Left hindlimb (tissue), 1 donor: ENCODE measurements at regions not wholly inside any gene's neighbourhood (a gene's known extent, or its start where the extent isn't known, plus 50 kb on each side); places are given as distances from the start of the nearest gene placed in this dataset.

Experiments
- DNase-seq: peaks from one replicate; pipeline ENCODE4 v3.0.0-alpha.2; 2018

- DNase-seq, result no peak
These were observed 1031.2 kb downstream of the BRD1 start for GRCh38 chr22:48796310-48797015.

GRCh38 chr22:48795664-48796063 lies 1032.0 kb downstream of the BRD1 start:
- peak; percentile 48 for DNase-seq

GRCh38 chr22:48794906-48795305 lies 1032.8 kb downstream of the BRD1 start:
- no peak for DNase-seq

- DNase-seq, result no peak
These were observed 1033.7 kb downstream of the BRD1 start for GRCh38 chr22:48793949-48794348.

GRCh38 chr22:48786679-48786996 lies 1041.0 kb downstream of the BRD1 start:
- no peak for DNase-seq

GRCh38 chr22:48785792-48786678 lies 1041.6 kb downstream of the BRD1 start:
- DNase-seq, result no peak

- no peak for DNase-seq
These were observed 1042.8 kb downstream of the BRD1 start for GRCh38 chr22:48784701-48785503.

GRCh38 chr22:48783821-48784266 lies 1043.8 kb downstream of the BRD1 start:
- DNase-seq, result no peak

- no peak for DNase-seq
These were observed 1044.7 kb downstream of the BRD1 start for GRCh38 chr22:48782811-48783511.

- no peak for DNase-seq
These were observed 1045.3 kb downstream of the BRD1 start for GRCh38 chr22:48782326-48782725.

- DNase-seq, result no peak
These were observed 1045.8 kb downstream of the BRD1 start for GRCh38 chr22:48781868-48782267.

- DNase-seq, result no peak
These were observed 1046.3 kb downstream of the BRD1 start for GRCh38 chr22:48781391-48781790.

GRCh38 chr22:48780597-48781277 lies 1046.9 kb downstream of the BRD1 start:
- DNase-seq, result no peak

- DNase-seq, result no peak
These were observed 1047.7 kb downstream of the BRD1 start for GRCh38 chr22:48779661-48780596.

- no peak for DNase-seq
These were observed 1048.4 kb downstream of the BRD1 start for GRCh38 chr22:48779211-48779643.

GRCh38 chr22:48778308-48779195 lies 1049.1 kb downstream of the BRD1 start:
- DNase-seq, result no peak

GRCh38 chr22:48772286-48772907 lies 1055.3 kb downstream of the BRD1 start:
- DNase-seq, result no peak

- DNase-seq, result no peak
These were observed 1062.1 kb downstream of the BRD1 start for GRCh38 chr22:48765595-48765994.

- no peak for DNase-seq
These were observed 1066.1 kb downstream of the BRD1 start for GRCh38 chr22:48761546-48761945.
